ENCODE measurements at regions not wholly inside any gene's neighbourhood (a gene's known extent, or its start where the extent isn't known, plus 50 kb on each side); places are given as distances from the start of the nearest gene placed in this dataset.

DNA sequence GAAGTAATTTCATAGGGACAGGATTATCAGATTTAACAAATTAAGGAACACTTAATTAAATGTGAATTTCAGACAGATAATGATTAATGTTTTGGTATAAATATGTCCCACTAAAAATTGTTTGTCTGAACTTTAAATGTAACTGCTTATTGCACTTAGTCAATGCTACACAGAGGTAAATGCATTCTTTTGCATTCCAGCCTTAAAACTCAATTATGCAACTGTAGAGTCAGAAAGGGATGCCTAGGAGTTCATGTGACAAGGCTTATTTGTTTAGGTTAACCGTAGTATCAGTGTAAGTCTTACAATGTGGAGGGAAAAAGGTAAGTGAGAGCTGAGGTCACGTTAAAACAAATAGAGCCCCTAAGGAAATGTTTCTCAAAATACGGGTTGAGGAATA is 347.2 kb upstream of the ARGLU1 start:
- Mint-ChIP-seq H3K27me3 (peaks cover 43% of the 10 kb centered on the region), H3K9me3 (peaks cover 4% of the 10 kb centered on the region), H3K27ac (no peak overlapping the region), H3K4me3 (no peak overlapping the region), H3K36me3 (no peaks in the 10 kb centered on the region), H3K4me1 (peaks cover 9% of the 10 kb centered on the region)
- DNase-seq = no peak

DNA sequence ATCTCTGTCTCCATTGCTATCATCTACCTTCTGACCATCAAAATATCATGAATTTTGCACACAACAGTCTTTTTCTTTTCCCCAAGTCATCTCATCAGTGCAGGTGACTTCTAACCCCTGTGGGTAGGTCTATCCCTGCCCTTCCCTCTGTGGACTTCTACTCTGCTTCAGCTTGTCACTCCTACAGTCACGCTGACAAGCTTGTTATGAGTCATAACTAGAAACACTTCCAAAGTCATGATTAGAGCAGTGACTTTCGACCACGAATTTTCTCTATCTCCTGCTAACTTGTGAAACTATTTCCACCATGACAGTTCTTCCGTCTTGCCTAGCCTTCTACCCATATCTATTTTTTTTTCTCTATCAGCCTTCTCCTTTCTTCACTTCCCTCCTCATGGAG is 343.7 kb upstream of the ARGLU1 start:
- no peaks in the 10 kb centered on the region for H3K36me3 Mint-ChIP-seq
- no peak overlapping the region for H3K27ac Mint-ChIP-seq
- H3K4me1 Mint-ChIP-seq = no peaks in the 10 kb centered on the region
- no peak for DNase-seq
- peaks cover 4% of the 10 kb centered on the region for H3K9me3 Mint-ChIP-seq
- H3K27me3 Mint-ChIP-seq = peaks cover 19% of the 10 kb centered on the region
- no peak overlapping the region for H3K4me3 Mint-ChIP-seq

GRCh38 chr13:106911020-106911419 is 343.1 kb upstream of the ARGLU1 start:
- Mint-ChIP-seq H3K9me3 (peaks cover 4% of the 10 kb centered on the region), H3K4me1 (no peaks in the 10 kb centered on the region), H3K27ac (no peak overlapping the region), H3K4me3 (no peak overlapping the region), H3K36me3 (no peaks in the 10 kb centered on the region), H3K27me3 (peaks cover 13% of the 10 kb centered on the region)
- DNase-seq = no peak

DNA sequence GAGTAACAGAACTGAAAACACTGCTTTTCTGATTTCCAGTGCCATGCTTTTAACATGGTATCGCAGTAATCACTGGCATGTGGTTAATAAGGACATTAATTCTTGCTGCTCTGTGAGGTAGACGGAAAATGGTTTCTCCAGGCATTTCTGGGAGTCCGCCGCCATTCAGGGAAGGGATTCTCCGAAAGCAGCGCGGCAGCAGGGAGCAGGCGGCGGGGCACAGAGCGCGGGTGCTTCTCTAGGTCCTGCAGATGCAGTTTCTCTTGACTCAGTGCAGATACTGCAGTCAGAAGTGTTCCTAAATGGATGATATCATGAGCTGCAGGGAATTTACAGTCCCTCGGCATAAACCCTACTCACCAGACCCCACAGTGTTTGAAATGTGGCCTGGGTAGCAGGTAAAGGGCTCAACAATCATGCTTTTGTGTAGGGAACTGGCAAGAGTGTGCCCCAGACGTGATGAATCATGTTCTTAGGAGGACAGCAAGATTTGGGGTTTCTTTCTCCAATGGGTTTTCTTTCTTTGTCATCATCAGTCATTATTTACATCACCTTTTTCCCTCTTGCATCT is 338.6 kb upstream of the ARGLU1 start:
- H3K27ac Mint-ChIP-seq = no peak overlapping the region
- no peak overlapping the region for H3K4me3 Mint-ChIP-seq
- DNase-seq = no peak
- no peaks in the 10 kb centered on the region for H3K9me3 Mint-ChIP-seq
- no peaks in the 10 kb centered on the region for H3K4me1 Mint-ChIP-seq
- H3K36me3 Mint-ChIP-seq = no peaks in the 10 kb centered on the region
- H3K27me3 Mint-ChIP-seq = no peaks in the 10 kb centered on the region

GRCh38 chr13:106905380-106906162 is 337.6 kb upstream of the ARGLU1 start:
- H3K9me3 Mint-ChIP-seq = no peaks in the 10 kb centered on the region
- H3K4me1 Mint-ChIP-seq = no peaks in the 10 kb centered on the region
- no peak overlapping the region for H3K27ac Mint-ChIP-seq
- H3K36me3 Mint-ChIP-seq = no peaks in the 10 kb centered on the region
- H3K4me3 Mint-ChIP-seq = no peak overlapping the region
- DNase-seq = no peak
- no peaks in the 10 kb centered on the region for H3K27me3 Mint-ChIP-seq

- Mint-ChIP-seq H3K27ac (no peak overlapping the region), H3K4me1 (no peaks in the 10 kb centered on the region), H3K36me3 (no peaks in the 10 kb centered on the region), H3K27me3 (no peaks in the 10 kb centered on the region), H3K9me3 (no peaks in the 10 kb centered on the region), H3K4me3 (no peak overlapping the region)
- no peak for DNase-seq
These were observed 331.5 kb upstream of the ARGLU1 start for GRCh38 chr13:106899442-106899841.

DNA sequence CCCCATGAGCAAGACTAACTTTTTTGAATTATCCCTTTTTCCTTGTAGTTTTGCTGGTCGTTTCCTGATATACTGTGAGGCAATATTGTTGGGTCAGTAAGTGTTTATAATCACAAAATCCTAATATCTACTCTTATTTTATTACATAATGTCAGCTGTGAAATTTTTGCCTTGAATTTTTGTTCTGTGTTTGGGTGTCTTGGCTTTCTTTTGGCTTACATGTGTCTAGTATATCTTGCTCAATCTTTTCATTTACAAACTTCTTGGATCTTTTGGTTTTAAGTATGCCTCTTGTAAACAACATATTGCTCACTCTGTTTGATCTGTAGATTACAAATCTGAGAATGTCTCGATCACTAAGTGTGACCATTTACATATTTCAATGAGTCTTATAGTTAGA is 330.3 kb upstream of the ARGLU1 start:
- no peak for DNase-seq
- H3K27ac Mint-ChIP-seq = no peak overlapping the region
- no peaks in the 10 kb centered on the region for H3K4me1 Mint-ChIP-seq
- no peaks in the 10 kb centered on the region for H3K36me3 Mint-ChIP-seq
- H3K27me3 Mint-ChIP-seq = no peaks in the 10 kb centered on the region
- no peak overlapping the region for H3K4me3 Mint-ChIP-seq
- H3K9me3 Mint-ChIP-seq = no peaks in the 10 kb centered on the region

DNA sequence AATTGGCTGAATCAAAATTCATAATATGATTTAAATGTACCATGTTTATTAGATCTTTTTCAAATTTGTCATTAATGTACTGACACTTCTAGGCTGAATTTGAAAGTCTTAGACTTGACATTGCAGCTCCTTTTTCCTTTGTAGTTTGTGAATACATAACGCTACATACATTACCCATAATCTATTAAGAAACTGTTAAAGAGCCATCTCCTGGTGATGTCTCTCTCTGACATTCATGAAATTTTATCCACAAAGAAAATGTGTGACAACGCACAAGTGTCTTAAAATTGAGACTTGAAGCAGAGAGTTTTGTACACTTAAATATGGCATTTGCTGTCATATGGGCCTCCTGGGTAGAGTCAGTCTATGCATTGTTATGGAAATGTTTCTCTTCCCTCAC is 320.2 kb upstream of the ARGLU1 start:
- H3K27ac Mint-ChIP-seq = no peak overlapping the region

DNA sequence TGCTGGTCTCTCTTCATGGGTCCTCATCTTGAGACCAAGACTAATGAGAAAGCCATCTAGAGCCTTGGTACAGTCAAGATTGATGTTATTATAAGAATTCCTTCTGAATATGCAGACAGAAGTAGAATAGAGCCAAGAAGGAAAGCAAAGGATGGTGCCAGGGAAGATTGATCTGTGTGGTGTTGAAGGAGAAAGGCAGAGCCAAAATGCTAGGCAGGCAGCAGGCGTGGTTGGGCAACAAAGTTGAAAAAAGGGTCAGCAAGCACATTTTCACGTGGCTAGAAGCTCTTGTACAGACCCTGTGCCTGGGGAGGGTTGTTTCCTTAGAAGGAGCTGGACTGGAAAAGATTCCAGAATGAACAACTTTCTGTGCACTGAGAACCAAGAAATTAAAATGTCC is 319.7 kb upstream of the ARGLU1 start:
- Mint-ChIP-seq H3K27ac (no peak overlapping the region), H3K9me3 (no peaks in the 10 kb centered on the region), H3K4me1 (no peaks in the 10 kb centered on the region), H3K4me3 (no peak overlapping the region), H3K27me3 (peaks cover 4% of the 10 kb centered on the region), H3K36me3 (no peaks in the 10 kb centered on the region)
- DNase-seq = no peak

More for the DNA sequence above, 320.2 kb upstream of the ARGLU1 start:
- DNase-seq = no peak
- H3K36me3 Mint-ChIP-seq = no peaks in the 10 kb centered on the region
- no peaks in the 10 kb centered on the region for H3K9me3 Mint-ChIP-seq
- no peak overlapping the region for H3K4me3 Mint-ChIP-seq
- H3K27me3 Mint-ChIP-seq = no peaks in the 10 kb centered on the region
- H3K4me1 Mint-ChIP-seq = no peaks in the 10 kb centered on the region

DNA sequence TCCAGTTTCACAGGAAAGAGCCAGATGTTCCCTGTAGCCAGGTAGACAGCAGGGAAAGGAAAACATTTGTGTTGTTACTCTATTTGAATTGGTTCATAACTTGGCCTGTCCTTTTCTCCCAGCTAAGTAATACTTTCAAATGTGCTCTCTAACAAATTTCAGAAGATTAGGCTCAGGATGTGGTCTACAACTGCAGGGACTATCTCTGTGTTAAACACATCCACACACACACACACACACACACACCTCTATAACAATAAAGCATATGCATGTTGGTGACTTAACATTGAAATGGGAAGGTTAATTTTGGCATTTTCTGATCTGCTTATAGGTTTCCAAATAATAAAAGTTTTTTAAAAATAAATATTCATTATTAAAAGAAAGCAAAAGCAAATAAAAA is 316.0 kb upstream of the ARGLU1 start:
- peaks cover 6% of the 10 kb centered on the region for H3K27me3 Mint-ChIP-seq
- H3K4me3 Mint-ChIP-seq = no peak overlapping the region
- H3K36me3 Mint-ChIP-seq = no peaks in the 10 kb centered on the region

DNA sequence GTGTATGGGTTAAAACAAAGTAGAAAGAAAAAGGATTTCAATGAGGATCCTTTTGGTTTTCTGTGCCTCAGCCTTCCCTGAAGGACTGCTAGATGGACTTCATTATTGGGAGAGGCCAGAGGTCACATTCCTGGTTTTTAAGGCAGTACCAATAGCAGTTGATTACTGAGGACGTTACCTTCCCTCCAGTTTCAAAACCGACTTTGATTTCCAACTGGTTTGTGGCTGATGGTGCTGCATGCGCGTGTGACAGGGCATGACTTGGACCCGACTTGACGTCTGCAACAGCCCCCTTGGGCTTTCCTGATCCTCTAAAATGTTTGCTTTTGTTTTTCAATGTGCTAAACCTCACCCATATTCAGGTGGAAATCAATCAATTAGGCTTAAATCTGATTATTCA is 314.3 kb upstream of the ARGLU1 start:
- no peak overlapping the region for H3K27ac Mint-ChIP-seq
- no peaks in the 10 kb centered on the region for H3K9me3 Mint-ChIP-seq
- no peak overlapping the region for H3K4me3 Mint-ChIP-seq
- DNase-seq = no peak
- H3K27me3 Mint-ChIP-seq = peaks cover 6% of the 10 kb centered on the region
- H3K4me1 Mint-ChIP-seq = no peaks in the 10 kb centered on the region
- no peaks in the 10 kb centered on the region for H3K36me3 Mint-ChIP-seq

More for the DNA sequence above, 316.0 kb upstream of the ARGLU1 start:
- Mint-ChIP-seq H3K9me3 (no peaks in the 10 kb centered on the region), H3K4me1 (no peaks in the 10 kb centered on the region), H3K27ac (no peak overlapping the region)
- DNase-seq = no peak

GRCh38 chr13:106879806-106880205 is 311.9 kb upstream of the ARGLU1 start:
- Mint-ChIP-seq H3K36me3 (no peaks in the 10 kb centered on the region), H3K27ac (no peak overlapping the region), H3K4me3 (no peak overlapping the region), H3K4me1 (no peaks in the 10 kb centered on the region), H3K27me3 (peaks cover 10% of the 10 kb centered on the region), H3K9me3 (no peaks in the 10 kb centered on the region)
- DNase-seq = no peak

DNA sequence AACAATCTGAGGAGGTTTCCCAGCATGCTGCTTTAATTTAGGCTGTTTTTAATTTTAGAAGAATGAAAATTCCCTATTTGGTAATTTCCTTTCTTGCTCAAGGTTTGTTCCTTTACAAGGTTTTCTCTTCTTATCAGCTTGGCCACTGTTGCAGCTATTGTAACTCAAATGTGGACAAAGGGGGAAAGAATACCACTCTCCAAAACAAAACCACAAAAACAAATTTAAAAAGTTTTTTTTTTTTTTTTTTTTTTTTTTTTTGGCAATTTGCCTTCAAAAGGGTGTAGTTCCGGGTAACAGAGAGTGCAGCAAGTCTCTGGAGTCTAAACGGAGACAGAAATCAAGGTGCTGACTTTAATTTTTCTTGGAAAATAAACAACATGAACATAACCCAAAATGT is 306.4 kb upstream of the ARGLU1 start:
- H3K9me3 Mint-ChIP-seq = no peaks in the 10 kb centered on the region
- peaks cover 12% of the 10 kb centered on the region for H3K27me3 Mint-ChIP-seq
- H3K27ac Mint-ChIP-seq = no peak overlapping the region
- H3K4me1 Mint-ChIP-seq = no peaks in the 10 kb centered on the region
- H3K36me3 Mint-ChIP-seq = no peaks in the 10 kb centered on the region
- H3K4me3 Mint-ChIP-seq = no peak overlapping the region
- DNase-seq = no peak

GRCh38 chr13:106873810-106874209 is 305.9 kb upstream of the ARGLU1 start:
- no peaks in the 10 kb centered on the region for H3K4me1 Mint-ChIP-seq
- H3K27ac Mint-ChIP-seq = no peak overlapping the region
- DNase-seq = no peak
- H3K27me3 Mint-ChIP-seq = peaks cover 12% of the 10 kb centered on the region
- no peak overlapping the region for H3K4me3 Mint-ChIP-seq
- no peaks in the 10 kb centered on the region for H3K9me3 Mint-ChIP-seq
- no peaks in the 10 kb centered on the region for H3K36me3 Mint-ChIP-seq

GRCh38 chr13:106867249-106867648 is 299.3 kb upstream of the ARGLU1 start:
- H3K27me3 Mint-ChIP-seq = peaks cover 25% of the 10 kb centered on the region
- H3K4me1 Mint-ChIP-seq = no peaks in the 10 kb centered on the region
- no peak for DNase-seq
- no peaks in the 10 kb centered on the region for H3K9me3 Mint-ChIP-seq
- no peak overlapping the region for H3K4me3 Mint-ChIP-seq
- H3K27ac Mint-ChIP-seq = no peak overlapping the region
- H3K36me3 Mint-ChIP-seq = no peaks in the 10 kb centered on the region

Measured in activated naive CD8-positive, alpha-beta T cell treated with anti-CD3 and anti-CD28 coated beads for 36 hours (primary cell).